Mesendoderm (in vitro differentiated cells): ENCODE measurements at regions not wholly inside any gene's neighbourhood (a gene's known extent, or its start where the extent isn't known, plus 50 kb on each side); places are given as distances from the start of the nearest gene placed in this dataset.

Experiments
- DNase-seq: peaks from one replicate; pipeline ENCODE4 v3.0.0; 2013
- H2AK5ac ChIP-seq: 2 replicates; pipeline ENCODE4 v1.6.1; 2013; ENCODE audit warnings: low read length, inconsistent platforms
- H2BK120ac ChIP-seq: 2 replicates; pipeline ENCODE4 v1.6.1; 2013; ENCODE audit warnings: low read depth, mild to moderate bottlenecking, low read length, moderate library complexity, mixed read lengths
- H2BK15ac ChIP-seq: replicated peaks from 2 replicates; pipeline ENCODE4 v1.6.1; 2013; ENCODE audit warnings: low read depth, mild to moderate bottlenecking, moderate library complexity
- H2BK5ac ChIP-seq: 2 replicates; pipeline ENCODE4 v1.6.1; 2013; ENCODE audit warnings: low read length, inconsistent platforms
- H3K18ac ChIP-seq: 2 replicates; pipeline ENCODE4 v1.6.1; 2013; ENCODE audit warnings: mild to moderate bottlenecking, low read length, mixed read lengths
- H3K23ac ChIP-seq: one replicate; pipeline ENCODE4 v1.6.1; 2013; ENCODE audit warnings: low read length
- H3K27ac ChIP-seq: 2 replicates; pipeline ENCODE4 v1.5.1; 2013; ENCODE audit warnings: low read depth, mild to moderate bottlenecking, inconsistent platforms, low read length, moderate library complexity
- H3K27me3 ChIP-seq: 2 replicates; pipeline ENCODE4 v1.6.1; 2013; ENCODE audit warnings: low read length, control low read depth, mild to moderate bottlenecking, inconsistent platforms; ENCODE audit not compliant: insufficient read depth, poor library complexity
- H3K36me3 ChIP-seq: 2 replicates; pipeline ENCODE4 v1.6.1; 2013; ENCODE audit warnings: low read length, inconsistent platforms; ENCODE audit not compliant: control insufficient read depth, insufficient read depth
- H3K4ac ChIP-seq: one replicate; pipeline ENCODE4 v1.6.1; 2013; ENCODE audit warnings: low read depth, mild to moderate bottlenecking, low read length, moderate library complexity
- H3K4me1 ChIP-seq: 2 replicates; pipeline ENCODE4 v1.6.1; 2013; ENCODE audit warnings: low read depth, low read length, inconsistent platforms; ENCODE audit not compliant: control insufficient read depth
- H3K4me2 ChIP-seq: 2 replicates; pipeline ENCODE4 v1.6.1; 2013; ENCODE audit warnings: low read length
- H3K4me3 ChIP-seq: 2 replicates; pipeline ENCODE4 v1.5.1; 2013; ENCODE audit warnings: mild to moderate bottlenecking, low read length
- H3K56ac ChIP-seq: one replicate; pipeline ENCODE4 v1.6.1; 2013; ENCODE audit warnings: low read length
- H3K79me1 ChIP-seq: 2 replicates; pipeline ENCODE4 v1.6.1; 2013; ENCODE audit warnings: low read length, inconsistent platforms
- H3K79me2 ChIP-seq: 2 replicates; pipeline ENCODE4 v1.6.1; 2013; ENCODE audit warnings: mild to moderate bottlenecking, low read length; ENCODE audit not compliant: control insufficient read depth, insufficient read depth
- H3K9ac ChIP-seq: 2 replicates; pipeline ENCODE4 v1.6.1; 2013; ENCODE audit warnings: low read length, inconsistent platforms
- H4K5ac ChIP-seq: one replicate; pipeline ENCODE4 v1.6.1; 2013; ENCODE audit warnings: low read length
- H4K8ac ChIP-seq: one replicate; pipeline ENCODE4 v1.6.1; 2013; ENCODE audit warnings: low read depth, mild to moderate bottlenecking, control low read depth, low read length, moderate library complexity
- WGBS: extraction: QIAGEN DNeasy Blood & Tissue Kit; methylation state at CpG from one replicate; pipeline ENCODE4 v1.1.7; 2013; ENCODE audit warnings: low lambda C conversion rate, missing lambda C conversion rate; ENCODE audit not compliant: insufficient coverage; ENCODE audit errors: extremely low coverage; 5-methylcytosine and 5-hydroxymethylcytosine counted together

- Histone ChIP-seq H2BK120ac (no peak overlapping the region), H3K27ac (no peak overlapping the region), H2AK5ac (no peak overlapping the region), H3K79me2 (no peaks in the 10 kb centered on the region), H3K4me2 (no peak overlapping the region), H4K8ac (no peak overlapping the region), H3K4me3 (no peak overlapping the region), H3K4ac (no peak overlapping the region), H3K4me1 (no peaks in the 10 kb centered on the region), H3K18ac (no peak overlapping the region), H3K56ac (no peak overlapping the region), H3K27me3 (no peaks in the 10 kb centered on the region), H2BK15ac (no peak overlapping the region), H3K9ac (no peak overlapping the region), H2BK5ac (no peak overlapping the region), H4K5ac (no peak overlapping the region), H3K79me1 (no peaks in the 10 kb centered on the region), H3K36me3 (no peaks in the 10 kb centered on the region), H3K23ac (no peak overlapping the region)
- DNase-seq = no peak
- no CpG with 5 or more reads among the region's 12 CpGs for WGBS
Observed at GRCh38 chr17:27386206-27387075, 69.8 kb upstream of the KSR1 start.

- H3K23ac ChIP-seq = no peak overlapping the region
- no peak overlapping the region for H3K4me2 ChIP-seq
- no peaks in the 10 kb centered on the region for H3K36me3 ChIP-seq
- no peak overlapping the region for H3K9ac ChIP-seq
- H2AK5ac ChIP-seq = no peak overlapping the region
- no peaks in the 10 kb centered on the region for H3K79me1 ChIP-seq
- no CpG with 5 or more reads among the region's 4 CpGs for WGBS
- H3K27ac ChIP-seq = no peak overlapping the region
- no peak overlapping the region for H2BK5ac ChIP-seq
- no peak overlapping the region for H2BK15ac ChIP-seq
- H3K27me3 ChIP-seq = no peaks in the 10 kb centered on the region
- no peak overlapping the region for H4K5ac ChIP-seq
- no peak overlapping the region for H4K8ac ChIP-seq
- H3K4ac ChIP-seq = no peak overlapping the region
- no peak overlapping the region for H3K56ac ChIP-seq
- no peaks in the 10 kb centered on the region for H3K79me2 ChIP-seq
- H3K4me3 ChIP-seq = no peak overlapping the region
- no peak overlapping the region for H3K18ac ChIP-seq
- no peak for DNase-seq
- H3K4me1 ChIP-seq = no peaks in the 10 kb centered on the region
- H2BK120ac ChIP-seq = no peak overlapping the region
Observed at GRCh38 chr17:27389542-27390140, 66.6 kb upstream of the KSR1 start.

GRCh38 chr17:27390540-27390939 lies 65.7 kb upstream of the KSR1 start:
- H3K4me1 ChIP-seq = no peaks in the 10 kb centered on the region
- H3K18ac ChIP-seq = no peak overlapping the region
- H3K4ac ChIP-seq = no peak overlapping the region
- no peaks in the 10 kb centered on the region for H3K79me2 ChIP-seq
- no peak overlapping the region for H2AK5ac ChIP-seq
- no peak overlapping the region for H3K9ac ChIP-seq
- no peaks in the 10 kb centered on the region for H3K36me3 ChIP-seq
- H3K23ac ChIP-seq = no peak overlapping the region
- WGBS = no CpG with 5 or more reads among the region's 8 CpGs
- H3K79me1 ChIP-seq = no peaks in the 10 kb centered on the region
- no peak for DNase-seq
- no peak overlapping the region for H4K5ac ChIP-seq
- H3K27me3 ChIP-seq = no peaks in the 10 kb centered on the region
- no peak overlapping the region for H2BK120ac ChIP-seq
- H3K4me2 ChIP-seq = no peak overlapping the region
- H3K4me3 ChIP-seq = no peak overlapping the region
- H3K56ac ChIP-seq = no peak overlapping the region
- H2BK15ac ChIP-seq = no peak overlapping the region
- no peak overlapping the region for H2BK5ac ChIP-seq
- H3K27ac ChIP-seq = no peak overlapping the region
- H4K8ac ChIP-seq = no peak overlapping the region

- Histone ChIP-seq H4K8ac (no peak overlapping the region), H3K23ac (no peak overlapping the region), H2BK15ac (no peak overlapping the region), H3K36me3 (no peaks in the 10 kb centered on the region), H3K4me3 (no peak overlapping the region), H3K56ac (no peak overlapping the region), H3K27ac (no peak overlapping the region), H3K79me1 (no peaks in the 10 kb centered on the region), H3K79me2 (no peaks in the 10 kb centered on the region), H3K27me3 (no peaks in the 10 kb centered on the region), H3K9ac (no peak overlapping the region), H3K4me1 (no peaks in the 10 kb centered on the region), H2BK5ac (no peak overlapping the region), H3K4me2 (no peak overlapping the region), H4K5ac (no peak overlapping the region), H2BK120ac (no peak overlapping the region), H3K4ac (no peak overlapping the region), H2AK5ac (no peak overlapping the region), H3K18ac (no peak overlapping the region)
- WGBS = no CpG with 5 or more reads among the region's 1 CpG
- no peak for DNase-seq
Observed at GRCh38 chr17:27391427-27391826, 64.8 kb upstream of the KSR1 start.

- H3K79me2 ChIP-seq = no peaks in the 10 kb centered on the region
- H3K9ac ChIP-seq = no peak overlapping the region
- H3K18ac ChIP-seq = no peak overlapping the region
- no peak overlapping the region for H3K23ac ChIP-seq
- no peaks in the 10 kb centered on the region for H3K79me1 ChIP-seq
- H3K4me3 ChIP-seq = no peak overlapping the region
- no CpG with 5 or more reads among the region's 1 CpG for whole genome bisulfite sequencing
- H3K4me1 ChIP-seq = no peaks in the 10 kb centered on the region
- no peak overlapping the region for H4K8ac ChIP-seq
- H3K36me3 ChIP-seq = no peaks in the 10 kb centered on the region
- H2BK15ac ChIP-seq = no peak overlapping the region
- H2BK5ac ChIP-seq = no peak overlapping the region
- H3K4me2 ChIP-seq = no peak overlapping the region
- H3K27me3 ChIP-seq = no peaks in the 10 kb centered on the region
- H4K5ac ChIP-seq = no peak overlapping the region
- H3K27ac ChIP-seq = no peak overlapping the region
- no peak overlapping the region for H2AK5ac ChIP-seq
- DNase-seq = no peak
- no peak overlapping the region for H2BK120ac ChIP-seq
- no peak overlapping the region for H3K56ac ChIP-seq
- no peak overlapping the region for H3K4ac ChIP-seq
Observed at GRCh38 chr17:27396045-27396444, 60.2 kb upstream of the KSR1 start.
